ENCODE measurements at regions not wholly inside any gene's neighbourhood (a gene's known extent, or its start where the extent isn't known, plus 50 kb on each side); places are given as distances from the start of the nearest gene placed in this dataset.

- no peak for TF ChIP-seq EZH2phosphoT487 (IDR thresholded peaks at IDR 0.05; ENCODE audit: low read depth, severe bottlenecking, unreplicated experiment)
- TF ChIP-seq CTCF (IDR thresholded peaks at IDR 0.05; ENCODE audit: poor library complexity) = no peak
These were observed 226.5 kb upstream of the TUT7 start for GRCh38 chr9:86580688-86581087.

All from hepatocyte (in vitro differentiated cells).